ENCODE measurements at regions not wholly inside any gene's neighbourhood (a gene's known extent, or its start where the extent isn't known, plus 50 kb on each side); places are given as distances from the start of the nearest gene placed in this dataset.

DNA sequence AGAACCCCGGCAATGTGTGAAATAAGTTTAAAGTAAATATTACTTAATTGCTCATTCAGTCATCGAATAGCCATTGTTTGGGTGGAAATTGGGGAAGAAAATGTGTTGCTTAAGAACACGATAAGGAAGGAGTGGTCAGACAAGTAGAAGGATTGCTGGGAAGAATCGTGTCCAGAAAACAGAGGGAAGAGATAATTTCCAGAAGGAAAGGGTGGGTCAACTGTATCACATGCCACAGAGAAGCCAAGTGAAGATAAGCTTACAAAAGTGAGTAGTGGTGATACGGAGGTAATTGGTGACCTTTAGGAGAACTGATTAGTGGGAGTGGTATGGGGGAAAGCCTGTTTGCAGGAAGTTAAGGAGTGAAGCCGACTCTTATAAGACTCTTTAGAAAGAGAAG lies 306.2 kb downstream of the SOX4 start:
- H3K9me3 ChIP-seq, result no peaks in the 10 kb centered on the region
- no peaks in the 10 kb centered on the region for H3K36me3 ChIP-seq
- intact Hi-C loops (cut with DNase I), result no loop called here
- DNase-seq (ENCODE audit: extremely low spot score), result no peak
- no peak overlapping the region for H3K4me3 ChIP-seq
- 91% methylated on average over 6 of the region's 6 CpGs for WGBS
- H3K27ac ChIP-seq (replicated peaks in 1 of 4), result no peak overlapping the region
- H3K4me1 ChIP-seq, result no peaks in the 10 kb centered on the region
- no peak for TF ChIP-seq POLR2A (IDR thresholded peaks at IDR 0.05; ENCODE audit: low read depth)
- no peak for TF ChIP-seq EP300 (IDR thresholded peaks at IDR 0.05)
- TF ChIP-seq, protein P1, sequence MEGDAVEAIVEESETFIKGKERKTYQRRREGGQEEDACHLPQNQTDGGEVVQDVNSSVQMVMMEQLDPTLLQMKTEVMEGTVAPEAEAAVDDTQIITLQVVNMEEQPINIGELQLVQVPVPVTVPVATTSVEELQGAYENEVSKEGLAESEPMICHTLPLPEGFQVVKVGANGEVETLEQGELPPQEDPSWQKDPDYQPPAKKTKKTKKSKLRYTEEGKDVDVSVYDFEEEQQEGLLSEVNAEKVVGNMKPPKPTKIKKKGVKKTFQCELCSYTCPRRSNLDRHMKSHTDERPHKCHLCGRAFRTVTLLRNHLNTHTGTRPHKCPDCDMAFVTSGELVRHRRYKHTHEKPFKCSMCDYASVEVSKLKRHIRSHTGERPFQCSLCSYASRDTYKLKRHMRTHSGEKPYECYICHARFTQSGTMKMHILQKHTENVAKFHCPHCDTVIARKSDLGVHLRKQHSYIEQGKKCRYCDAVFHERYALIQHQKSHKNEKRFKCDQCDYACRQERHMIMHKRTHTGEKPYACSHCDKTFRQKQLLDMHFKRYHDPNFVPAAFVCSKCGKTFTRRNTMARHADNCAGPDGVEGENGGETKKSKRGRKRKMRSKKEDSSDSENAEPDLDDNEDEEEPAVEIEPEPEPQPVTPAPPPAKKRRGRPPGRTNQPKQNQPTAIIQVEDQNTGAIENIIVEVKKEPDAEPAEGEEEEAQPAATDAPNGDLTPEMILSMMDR (IDR thresholded peaks at IDR 0.05), result no peak
- no peak for TF ChIP-seq POLR2AphosphoS5 (IDR thresholded peaks at IDR 0.05)
- no peaks in the 10 kb centered on the region for H3K27me3 ChIP-seq

DNA sequence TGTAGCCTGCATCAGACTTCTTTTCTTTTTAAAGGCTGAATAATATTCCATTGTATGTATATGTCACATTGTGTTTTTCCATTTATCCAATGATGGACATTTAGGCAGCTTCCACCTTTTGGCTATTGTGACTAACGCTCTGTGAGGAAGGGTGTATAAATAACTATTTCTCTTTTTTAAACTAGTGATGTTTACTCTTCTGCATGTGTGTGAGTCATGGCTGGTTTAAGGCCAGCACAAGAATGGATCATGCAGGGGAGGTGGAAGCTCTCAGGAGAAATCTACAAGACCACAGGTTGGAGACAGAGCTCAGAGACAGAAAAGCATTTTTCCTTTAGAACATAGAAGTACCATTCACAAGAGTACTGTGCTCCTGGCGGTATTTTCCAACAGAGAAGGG lies 307.2 kb downstream of the SOX4 start:
- no peak for DNase-seq (ENCODE audit: extremely low spot score)
- intact Hi-C loops (cut with DNase I), result no loop called here
- no peaks in the 10 kb centered on the region for H3K27me3 ChIP-seq
- no peaks in the 10 kb centered on the region for H3K9me3 ChIP-seq
- 65% methylated on average over 2 of the region's 2 CpGs for WGBS
- no peak overlapping the region for H3K4me3 ChIP-seq
- TF ChIP-seq EP300 (IDR thresholded peaks at IDR 0.05), result no peak
- TF ChIP-seq, protein P1 (IDR thresholded peaks at IDR 0.05), result no peak
- TF ChIP-seq POLR2AphosphoS5 (IDR thresholded peaks at IDR 0.05), result no peak
- TF ChIP-seq POLR2A (IDR thresholded peaks at IDR 0.05; ENCODE audit: low read depth), result no peak
- H3K4me1 ChIP-seq, result no peaks in the 10 kb centered on the region
- H3K36me3 ChIP-seq, result no peaks in the 10 kb centered on the region
- no peak overlapping the region for H3K27ac ChIP-seq (replicated peaks in 1 of 4)

DNA sequence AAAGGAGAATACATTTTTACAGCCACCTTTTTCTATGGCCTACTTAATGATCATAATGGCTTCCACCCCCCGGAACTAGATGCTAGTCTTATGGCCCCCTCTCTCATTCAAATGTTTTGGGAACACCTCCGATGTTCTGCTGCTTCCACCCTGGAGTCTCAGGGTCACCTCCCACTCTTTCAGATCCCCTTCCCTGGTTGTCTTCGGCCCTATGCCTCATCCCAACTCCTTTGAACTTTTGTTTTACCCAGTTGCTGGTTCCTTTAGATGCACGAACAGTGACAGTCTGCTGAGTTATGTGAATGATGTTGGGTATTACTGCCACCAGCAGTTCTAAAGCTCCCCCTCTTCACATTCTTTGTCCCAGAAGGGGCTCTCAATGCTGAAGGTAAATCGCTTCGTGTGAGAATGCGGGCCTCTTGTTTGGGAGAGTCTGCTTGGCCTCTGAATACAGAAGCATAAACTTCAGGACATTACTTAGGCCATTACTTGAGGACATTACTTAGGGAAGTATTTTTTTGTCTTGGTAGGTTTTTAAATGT lies 309.1 kb downstream of the SOX4 start:
- no peak for TF ChIP-seq EP300 (IDR thresholded peaks at IDR 0.05)
- TF ChIP-seq POLR2AphosphoS5 (IDR thresholded peaks at IDR 0.05), result no peak
- TF ChIP-seq POLR2A (IDR thresholded peaks at IDR 0.05; ENCODE audit: low read depth), result no peak
- TF ChIP-seq, protein P1 (IDR thresholded peaks at IDR 0.05), result no peak
- H3K27me3 ChIP-seq, result no peaks in the 10 kb centered on the region
- H3K4me1 ChIP-seq, result no peaks in the 10 kb centered on the region
- H3K27ac ChIP-seq (replicated peaks in 1 of 4), result no peak overlapping the region
- H3K36me3 ChIP-seq, result no peaks in the 10 kb centered on the region
- H3K9me3 ChIP-seq, result no peaks in the 10 kb centered on the region
- DNase-seq (ENCODE audit: extremely low spot score), result no peak
- intact Hi-C loops (cut with DNase I), result no loop called here
- 91% methylated on average over 7 of the region's 7 CpGs for WGBS
- H3K4me3 ChIP-seq, result no peak overlapping the region

DNA sequence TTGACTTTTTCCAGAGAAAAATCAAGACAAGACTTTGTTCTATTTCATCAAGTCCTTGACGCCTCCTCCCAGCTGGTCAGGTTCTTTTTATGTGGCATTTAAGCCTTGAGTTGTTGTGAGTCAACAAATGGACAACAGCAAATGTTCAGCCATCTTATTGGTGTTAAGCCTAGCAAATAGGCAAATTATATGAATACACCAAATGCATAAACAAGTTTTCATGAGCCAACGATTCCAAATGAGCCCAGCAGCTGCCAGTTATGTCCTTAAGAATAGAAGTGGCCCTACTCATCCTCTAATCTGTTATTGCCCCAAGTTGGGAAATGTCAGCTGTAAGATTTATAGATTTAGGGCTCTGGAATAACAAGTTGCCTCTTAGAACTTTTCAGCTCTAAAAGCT lies 312.0 kb downstream of the SOX4 start:
- intact Hi-C loops (cut with DNase I), result no loop called here

More for the DNA sequence above, 312.0 kb downstream of the SOX4 start:
- Histone ChIP-seq H3K36me3 (no peaks in the 10 kb centered on the region), H3K4me1 (no peaks in the 10 kb centered on the region), H3K9me3 (no peaks in the 10 kb centered on the region), H3K4me3 (no peak overlapping the region), H3K27me3 (no peaks in the 10 kb centered on the region), H3K27ac (replicated peaks in 1 of 4) (no peak overlapping the region)
- peak; percentile 12 for DNase-seq (ENCODE audit: extremely low spot score)
- 77% methylated on average over 2 of the region's 2 CpGs for WGBS
- TF ChIP-seq POLR2A (IDR thresholded peaks at IDR 0.05; ENCODE audit: low read depth) (no peak), EP300 (IDR thresholded peaks at IDR 0.05) (no peak), POLR2AphosphoS5 (IDR thresholded peaks at IDR 0.05) (no peak)
- TF ChIP-seq, protein P1 (IDR thresholded peaks at IDR 0.05), result no peak

All from esophagus muscularis mucosa (tissue), 4 donors.